K562 (cell line): ENCODE measurements at regions not wholly inside any gene's neighbourhood (a gene's known extent, or its start where the extent isn't known, plus 50 kb on each side); places are given as distances from the start of the nearest gene placed in this dataset.

Experiments used
- ATAC-seq: fragments of 200-7000 bp; cut with Tn5 transposase; 3 replicates; pipeline ENCODE4 v1.9.1; 2020; ENCODE audit warnings: moderate library complexity
- BruUV-seq: library from RNA; stranded (reverse); fragments of 400-500 nt; replicated peaks from 2 replicates; lab custom pipeline; 2021; lab: Mats Ljungman, UMichigan
- CTCF ChIA-PET: fragments of 300-600 bp; formaldehyde crosslinking; extraction: SDS; loops from one replicate; lab custom pipeline; 2021; ENCODE audit warnings: low intra/inter-chr PET ratio; lab: Yijun Ruan, JAX
- POLR2A ChIA-PET: fragments of 300-600, 350-650 bp; sonication (Branson Sonifier 250); formaldehyde crosslinking; extraction: SDS; loops from one replicate; lab custom pipeline; 2021; ENCODE audit warnings: antibody characterized with exemption, inconsistent platforms; lab: Yijun Ruan, JAX
- DNase-seq, 4 experiments: peaks; one replicate each; pipeline versions ENCODE4 v3.0.0 to v3.0.0-alpha.2; 2011 to 2018; ENCODE audit warnings: low spot score in 3 of 4, mixed read lengths in 3 of 4; ENCODE audit errors: extremely low read depth in 1 of 4
- FAIRE-seq: peaks from 2 replicates; lab custom pipeline; 2011; peaks lifted over from hg19 to GRCh38; lab: Jason Lieb, UNC
- H2AFZ ChIP-seq: 2 replicates; pipeline ENCODE4 v1.6.0; 2011; ENCODE audit warnings: low read depth, low read length, control low read depth, inconsistent platforms
- H3K27ac ChIP-seq: fragments of 200-600 bp; 3 replicates; pipeline ENCODE4 v1.8.0; 2011; ENCODE audit warnings: low read depth, mild to moderate bottlenecking, control low read depth, inconsistent platforms, low read length, moderate library complexity, mixed read lengths; ENCODE audit errors: extremely low read depth
- H3K27me3 ChIP-seq, 2 experiments: fragments of 300-600 bp in 1 of 2; 2 replicates in 1 of 2; 3 replicates in 1 of 2; pipeline versions ENCODE4 v1.6.0 to v1.8.0; 2011; ENCODE audit warnings: inconsistent platforms in 2 of 2, low read length in 2 of 2, mild to moderate bottlenecking in 1 of 2, mixed read lengths in 1 of 2, moderate library complexity in 1 of 2; ENCODE audit not compliant: control insufficient read depth in 2 of 2, insufficient read depth in 2 of 2
- H3K36me3 ChIP-seq: fragments of 300-600 bp; 3 replicates; pipeline ENCODE4 v1.8.0; 2011; ENCODE audit warnings: mild to moderate bottlenecking, low read length, inconsistent platforms; ENCODE audit not compliant: control insufficient read depth, insufficient read depth
- H3K4me1 ChIP-seq, 2 experiments: fragments of 200-600 bp in 1 of 2; replicated peaks in 1 of 2; 2 replicates in 1 of 2; 3 replicates in 1 of 2; pipeline versions ENCODE4 v1.5.1 to v1.8.0; 2011; ENCODE audit warnings: inconsistent platforms in 2 of 2, low read length in 2 of 2, mild to moderate bottlenecking in 1 of 2, mixed read lengths in 1 of 2, moderate library complexity in 1 of 2; ENCODE audit not compliant: control insufficient read depth in 2 of 2, insufficient read depth in 2 of 2
- H3K4me2 ChIP-seq: 2 replicates; pipeline ENCODE4 v1.6.1; 2011; ENCODE audit warnings: low read length, control low read depth, inconsistent platforms, mixed read lengths; ENCODE audit not compliant: insufficient read depth
- H3K4me3 ChIP-seq: fragments of 200-600 bp; sonication (generic), shearing (Covaris generic); 2 replicates; pipeline ENCODE4 v1.5.1; 2016; ENCODE audit warnings: control low read depth, inconsistent platforms
- H3K79me2 ChIP-seq: fragments of 200-600 bp; 3 replicates; pipeline ENCODE4 v1.8.0; 2011; ENCODE audit warnings: low read length, inconsistent platforms; ENCODE audit not compliant: control insufficient read depth, insufficient read depth
- H3K9ac ChIP-seq, 2 experiments: 2 replicates each; pipeline versions ENCODE4 v1.6.0 to v1.6.1; 2011; ENCODE audit warnings: low read depth in 2 of 2, low read length in 2 of 2, control low read depth in 1 of 2, inconsistent platforms in 1 of 2, mild to moderate bottlenecking in 1 of 2, mixed read lengths in 1 of 2; ENCODE audit not compliant: insufficient read depth in 1 of 2
- H3K9me1 ChIP-seq: one replicate; pipeline ENCODE4 v1.6.0; 2011; ENCODE audit warnings: inconsistent platforms, mild to moderate bottlenecking, low read length, moderate library complexity; ENCODE audit not compliant: control insufficient read depth, insufficient read depth
- H3K9me3 ChIP-seq: replicated peaks from 2 replicates; pipeline ENCODE4 v1.5.1; 2011; ENCODE audit warnings: low read depth, low read length, inconsistent platforms; ENCODE audit not compliant: control insufficient read depth, insufficient read depth
- H4K20me1 ChIP-seq: replicated peaks from 2 replicates; pipeline ENCODE4 v1.6.1; 2011; ENCODE audit warnings: low read length, inconsistent platforms, mixed read lengths; ENCODE audit not compliant: control insufficient read depth, insufficient read depth
- CEBPB ChIP-seq: fragments of 450-650 bp; IDR thresholded peaks from 2 replicates; pipeline ENCODE4 v1.6.1; 2016; ENCODE audit warnings: missing genetic modification characterization, missing compliant biosample characterization
- ELF4 ChIP-seq: fragments of 450-650 bp; formaldehyde crosslinking; IDR thresholded peaks from 2 replicates; pipeline ENCODE4 v1.4.0; 2022; ENCODE audit warnings: missing genetic modification characterization
- MAFF ChIP-seq: IDR thresholded peaks from 2 replicates; pipeline ENCODE4 v1.6.1; 2012; ENCODE audit warnings: low read length, improper control_type of control experiment
- POLR2A ChIP-seq: fragments of 450-650 bp; conservative IDR thresholded peaks from 2 replicates; pipeline ENCODE4 v1.6.1; 2016
- WGBS: fragments of 100-300 bp; shearing (Covaris generic); methylation state at CpG from one replicate; pipeline ENCODE4 v1.1.6; 2016; ENCODE audit warnings: low coverage, mixed read lengths; ENCODE audit not compliant: insufficient coverage; ENCODE audit errors: missing lambda C conversion rate; 5-methylcytosine and 5-hydroxymethylcytosine counted together
- in situ Hi-C: fragments of 300-500 bp; cut with MboI; formaldehyde crosslinking; loops from 4 replicates; pipeline ENCODE4 v1.15.0; 2018; ENCODE audit warnings: inconsistent platforms, mixed read lengths
- intact Hi-C: fragments of 100-400 bp; cut with micrococcal nuclease; formaldehyde crosslinking; loops from 2 replicates; pipeline ENCODE4 v1.14.2; 2022
- TF ChIP-seq, protein P1 (sequence below): fragments of 250-450 bp; sonication (Bioruptor Pico); IDR thresholded peaks from 2 replicates; pipeline ENCODE4 v1.5.0; 2022; ENCODE audit warnings: mild to moderate bottlenecking

DNA sequence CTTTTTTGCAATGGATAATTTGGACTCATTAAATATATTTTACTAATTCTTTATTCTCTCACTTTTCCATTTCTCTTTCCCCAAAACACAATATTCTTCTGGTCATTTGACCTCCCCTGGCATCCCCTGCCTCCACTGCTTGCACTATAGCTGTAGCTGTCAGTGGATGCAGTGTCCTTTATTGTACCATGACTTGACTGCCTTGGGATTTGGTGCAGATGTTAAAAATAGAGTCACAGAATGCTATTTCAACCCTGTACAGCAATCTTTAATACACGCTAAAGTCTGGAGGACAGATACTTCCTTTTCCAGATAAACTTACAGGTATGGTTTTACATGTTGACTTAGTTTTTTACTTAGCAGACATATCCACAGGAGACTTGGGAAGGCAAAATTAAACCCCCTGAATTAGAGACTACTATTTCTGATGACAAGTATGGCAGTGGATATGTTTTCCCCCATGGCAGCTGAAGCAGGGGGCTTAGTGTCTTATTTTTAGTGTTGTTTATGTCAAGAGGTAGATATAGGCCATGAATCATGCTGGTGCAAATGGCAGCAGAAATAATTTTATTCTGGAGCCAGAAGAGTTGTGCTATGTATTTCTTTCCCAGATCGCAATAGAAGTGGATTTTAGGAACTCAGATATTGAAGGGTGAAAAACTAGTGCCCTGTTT is 461.4 kb downstream of the NAF1 start:
- no peak overlapping the region for H2AFZ ChIP-seq
- H4K20me1 ChIP-seq: no peaks in the 10 kb centered on the region
- H3K4me1 ChIP-seq: no peaks in the 10 kb centered on the region
- H3K9me3 ChIP-seq: no peaks in the 10 kb centered on the region
- H3K27me3 ChIP-seq: no peaks in the 10 kb centered on the region
- H3K4me2 ChIP-seq: no peak overlapping the region
- no peaks in the 10 kb centered on the region for H3K79me2 ChIP-seq
- ChIA-PET CTCF (no interaction called here), POLR2A (no interaction called here)
- DNase-seq: no peak
- intact Hi-C loops (no loop called here), in situ Hi-C loops (no loop called here)
- H3K9ac ChIP-seq: no peak overlapping the region
- ATAC-seq: no peak
- BruUV-seq: no TSS peak
- no peak for TF ChIP-seq POLR2A
- TF ChIP-seq, protein P1, sequence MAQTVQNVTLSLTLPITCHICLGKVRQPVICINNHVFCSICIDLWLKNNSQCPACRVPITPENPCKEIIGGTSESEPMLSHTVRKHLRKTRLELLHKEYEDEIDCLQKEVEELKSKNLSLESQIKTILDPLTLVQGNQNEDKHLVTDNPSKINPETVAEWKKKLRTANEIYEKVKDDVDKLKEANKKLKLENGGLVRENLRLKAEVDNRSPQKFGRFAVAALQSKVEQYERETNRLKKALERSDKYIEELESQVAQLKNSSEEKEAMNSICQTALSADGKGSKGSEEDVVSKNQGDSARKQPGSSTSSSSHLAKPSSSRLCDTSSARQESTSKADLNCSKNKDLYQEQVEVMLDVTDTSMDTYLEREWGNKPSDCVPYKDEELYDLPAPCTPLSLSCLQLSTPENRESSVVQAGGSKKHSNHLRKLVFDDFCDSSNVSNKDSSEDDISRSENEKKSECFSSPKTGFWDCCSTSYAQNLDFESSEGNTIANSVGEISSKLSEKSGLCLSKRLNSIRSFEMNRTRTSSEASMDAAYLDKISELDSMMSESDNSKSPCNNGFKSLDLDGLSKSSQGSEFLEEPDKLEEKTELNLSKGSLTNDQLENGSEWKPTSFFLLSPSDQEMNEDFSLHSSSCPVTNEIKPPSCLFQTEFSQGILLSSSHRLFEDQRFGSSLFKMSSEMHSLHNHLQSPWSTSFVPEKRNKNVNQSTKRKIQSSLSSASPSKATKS (CRISPR knock-in tag): no peak
- TF ChIP-seq MAFF: no peak
- no peak for TF ChIP-seq CEBPB (tag)
- TF ChIP-seq ELF4 (CRISPR knock-in tag): no peak
- WGBS: 0% methylated on average over 2 of the region's 2 CpGs
- no peak for FAIRE-seq
- no peaks in the 10 kb centered on the region for H3K9me1 ChIP-seq
- no peak overlapping the region for H3K4me3 ChIP-seq
- no peaks in the 10 kb centered on the region for H3K36me3 ChIP-seq
- no peak overlapping the region for H3K27ac ChIP-seq
